CD4-positive, alpha-beta memory T cell (primary cell): ENCODE measurements at regions not wholly inside any gene's neighbourhood (a gene's known extent, or its start where the extent isn't known, plus 50 kb on each side); places are given as distances from the start of the nearest gene placed in this dataset.

Source experiments
- CTCF ChIA-PET: fragments of 350-600 bp; sonication (Branson Sonifier 250); formaldehyde crosslinking; loops from one replicate; lab custom pipeline; 2021; ENCODE audit warnings: inconsistent platforms; ENCODE audit not compliant: partially characterized antibody; lab: Charles Lee
- POLR2A ChIA-PET: fragments of 350-600 bp; sonication (Branson Sonifier 250); formaldehyde crosslinking; loops from one replicate; lab custom pipeline; 2021; ENCODE audit not compliant: partially characterized antibody; lab: Charles Lee
- DNase-seq, 5 donors: peaks; one replicate each; pipeline versions ENCODE4 v3.0.0 to v3.0.0-alpha.2; 2020 to 2022; ENCODE audit warnings: mixed read lengths in 1 of 5
- H3K27ac ChIP-seq: one replicate; pipeline ENCODE4 v1.7.0; 2013; ENCODE audit warnings: low read depth, low read length
- H3K27me3 ChIP-seq: 2 replicates; pipeline ENCODE4 v1.7.0; 2013; ENCODE audit warnings: mild to moderate bottlenecking, low read length, moderate library complexity; ENCODE audit not compliant: insufficient read depth
- H3K36me3 ChIP-seq: 2 replicates; pipeline ENCODE4 v1.7.0; 2013; ENCODE audit warnings: mild to moderate bottlenecking, low read length, moderate library complexity; ENCODE audit not compliant: insufficient read depth
- H3K4me1 ChIP-seq: 2 replicates; pipeline ENCODE4 v1.7.0; 2013; ENCODE audit warnings: mild to moderate bottlenecking, low read length, moderate library complexity; ENCODE audit not compliant: insufficient read depth
- H3K4me3 ChIP-seq, 2 donors: one replicate each; pipeline ENCODE4 v1.7.0; 2013; ENCODE audit warnings: low read length in 2 of 2, mild to moderate bottlenecking in 1 of 2
- H3K9me3 ChIP-seq, 2 donors: one replicate each; pipeline ENCODE4 v1.7.0; 2013; ENCODE audit warnings: low read length in 2 of 2, control low read depth in 1 of 2; ENCODE audit not compliant: control insufficient read depth in 1 of 2
- H3K27ac Mint-ChIP-seq, 7 donors: one replicate each; pipeline ENCODE4 v1.8.0; 2020 to 2021; ENCODE audit warnings: mixed read lengths in 7 of 7, mild to moderate bottlenecking in 6 of 7, inconsistent platforms in 3 of 7, moderate library complexity in 3 of 7
- H3K27me3 Mint-ChIP-seq, 2 donors: one replicate each; pipeline ENCODE4 v1.8.0; 2020 to 2021; ENCODE audit warnings: mixed read lengths in 2 of 2
- H3K36me3 Mint-ChIP-seq, 2 donors: one replicate each; pipeline ENCODE4 v1.8.0; 2020 to 2021; ENCODE audit warnings: mixed read lengths in 2 of 2, inconsistent platforms in 1 of 2, mild to moderate bottlenecking in 1 of 2
- H3K4me1 Mint-ChIP-seq, 4 donors: one replicate each; pipeline ENCODE4 v1.8.0; 2020 to 2021; ENCODE audit warnings: mixed read lengths in 4 of 4, mild to moderate bottlenecking in 1 of 4
- H3K4me3 Mint-ChIP-seq, 8 donors: one replicate each; pipeline ENCODE4 v1.8.0; 2020 to 2021; ENCODE audit warnings: mixed read lengths in 8 of 8, mild to moderate bottlenecking in 7 of 8, moderate library complexity in 6 of 8, inconsistent platforms in 3 of 8
- H3K9me3 Mint-ChIP-seq, 8 donors: one replicate each; pipeline ENCODE4 v1.8.0; 2020 to 2021; ENCODE audit warnings: mixed read lengths in 8 of 8, mild to moderate bottlenecking in 5 of 8, inconsistent platforms in 3 of 8, moderate library complexity in 1 of 8
- intact Hi-C: fragments of 100-400 bp; cut with micrococcal nuclease; formaldehyde crosslinking; loops from one replicate; pipeline ENCODE4 v1.15.1; 2023

- CTCF ChIA-PET: interaction anchor here (1.2 kb wide), 1 partner anchor 23 kb away, joined by 3 read pairs; no protein-coding TSS in a partner anchor
- H3K4me3 Mint-ChIP-seq: no peak overlapping the region
- Histone ChIP-seq H3K36me3 (no peaks in the 10 kb centered on the region), H3K27ac (no peak overlapping the region), H3K4me1 (no peaks in the 10 kb centered on the region), H3K27me3 (no peaks in the 10 kb centered on the region), H3K9me3 (no peaks in the 10 kb centered on the region), H3K4me3 (no peak overlapping the region)
- DNase-seq: no peak
- peaks cover 13% of the 10 kb centered on the region in 2 donors for H3K27me3 Mint-ChIP-seq
- POLR2A ChIA-PET: no interaction called here
- H3K9me3 Mint-ChIP-seq: no peaks in the 10 kb centered on the region
- no peaks in the 10 kb centered on the region for H3K36me3 Mint-ChIP-seq
- no peak overlapping the region for H3K27ac Mint-ChIP-seq
- H3K4me1 Mint-ChIP-seq: no peaks in the 10 kb centered on the region
- intact Hi-C loops: loop anchor here (10.0 kb wide), 1 partner anchor 587 kb away; no protein-coding TSS in a partner anchor
Observed at GRCh38 chr2:177141866-177142265, 70.7 kb upstream of the HNRNPA3 start.

- Mint-ChIP-seq H3K27ac (no peak overlapping the region), H3K36me3 (no peaks in the 10 kb centered on the region), H3K9me3 (no peaks in the 10 kb centered on the region), H3K27me3 (peaks cover 10 to 15% of the 10 kb centered on the region in 2 donors), H3K4me3 (no peak overlapping the region), H3K4me1 (peaks cover 4 to 7% (median 7%) of the 10 kb centered on the region in 4 donors)
- peaks cover 10% of the 10 kb centered on the region for H3K4me1 ChIP-seq
- no peaks in the 10 kb centered on the region for H3K9me3 ChIP-seq
- POLR2A ChIA-PET: no interaction called here
- H3K27ac ChIP-seq: no peak overlapping the region
- DNase-seq: no peak
- CTCF ChIA-PET: interaction anchor here (0.9 to 1.2 kb wide), 2 partner anchors 9 to 22 kb away, joined by 3 read pairs; no protein-coding TSS in a partner anchor
- no peaks in the 10 kb centered on the region for H3K36me3 ChIP-seq
- peaks cover 7% of the 10 kb centered on the region for H3K27me3 ChIP-seq
- intact Hi-C loops: loop anchor here (10.0 kb wide), 1 partner anchor 589 kb away; no protein-coding TSS in a partner anchor
- no peak overlapping the region for H3K4me3 ChIP-seq
Observed at GRCh38 chr2:177143444-177143843, 69.2 kb upstream of the HNRNPA3 start.

- Histone ChIP-seq H3K27ac (no peak overlapping the region), H3K9me3 (no peaks in the 10 kb centered on the region), H3K4me3 (no peak overlapping the region), H3K4me1 (peaks cover 11% of the 10 kb centered on the region), H3K27me3 (peaks cover 15% of the 10 kb centered on the region), H3K36me3 (no peaks in the 10 kb centered on the region)
- POLR2A ChIA-PET: interaction anchor here (1.8 to 2.5 kb wide), 3 partner anchors 19 to 245 kb away, joined by 9 to 19 read pairs (median 11); partner anchors contain the start of genes AGPS and NFE2L2
- peaks cover 0 to 2% (median 0%) of the 10 kb centered on the region in 8 donors for H3K9me3 Mint-ChIP-seq
- peak in 4 of 5 donors; percentile 44 to 56 (median 47) for DNase-seq
- H3K4me1 Mint-ChIP-seq: peaks cover 6 to 12% (median 11%) of the 10 kb centered on the region in 4 donors
- H3K27me3 Mint-ChIP-seq: peaks cover 16 to 21% of the 10 kb centered on the region in 2 donors
- intact Hi-C loops: loop anchor here (1.0 to 10.0 kb wide), 8 partner anchors 118 to 1455 kb away; partner anchors contain the start of gene LNPK
- CTCF ChIA-PET: interaction anchor here (1.2 to 4.5 kb wide), 16 partner anchors 9 to 1459 kb away, joined by 3 to 51 read pairs (median 8); partner anchors contain the start of genes AGPS and HOXD8
- H3K27ac Mint-ChIP-seq: no peak overlapping the region
- no peaks in the 10 kb centered on the region for H3K36me3 Mint-ChIP-seq
- peak overlapping the region in 3 of 8 donors; percentile 13 to 39 (median 19) for H3K4me3 Mint-ChIP-seq
Observed at GRCh38 chr2:177147093-177147694, 65.4 kb upstream of the HNRNPA3 start.

- H3K9me3 ChIP-seq: no peaks in the 10 kb centered on the region
- H3K4me1 ChIP-seq: peaks cover 11% of the 10 kb centered on the region
- H3K27me3 ChIP-seq: peaks cover 15% of the 10 kb centered on the region
- ChIA-PET POLR2A (interaction anchor here (1.8 to 2.5 kb wide), 3 partner anchors 18 to 244 kb away, joined by 9 to 19 read pairs (median 11); partner anchors contain the start of genes AGPS and NFE2L2), CTCF (interaction anchor here (0.7 to 4.5 kb wide), 48 partner anchors 9 to 1929 kb away, joined by 3 to 51 read pairs (median 4); partner anchors contain the start of genes AGPS, HOXD8 and NFE2L2)
- no peak overlapping the region for H3K27ac ChIP-seq
- no peak for DNase-seq
- H3K36me3 Mint-ChIP-seq: no peaks in the 10 kb centered on the region
- peaks cover 14 to 19% of the 10 kb centered on the region in 2 donors for H3K27me3 Mint-ChIP-seq
- intact Hi-C loops: loop anchor here (1.0 to 10.0 kb wide), 10 partner anchors 119 to 1456 kb away; partner anchors contain the start of gene LNPK
- peaks cover 0 to 2% (median 0%) of the 10 kb centered on the region in 8 donors for H3K9me3 Mint-ChIP-seq
- H3K27ac Mint-ChIP-seq: peak overlapping the region in 1 of 7 donors; percentile 72
- H3K4me3 Mint-ChIP-seq: peak overlapping the region; percentile 85 to 94 (median 90)
- no peaks in the 10 kb centered on the region for H3K36me3 ChIP-seq
- peaks cover 6 to 12% (median 11%) of the 10 kb centered on the region in 4 donors for H3K4me1 Mint-ChIP-seq
- H3K4me3 ChIP-seq: peak overlapping the region; percentile 53 to 73
Observed at GRCh38 chr2:177147834-177148445, 64.7 kb upstream of the HNRNPA3 start.

GRCh38 chr2:177148477-177149154 lies 64.0 kb upstream of the HNRNPA3 start:
- Histone ChIP-seq H3K9me3 (no peaks in the 10 kb centered on the region), H3K4me1 (peaks cover 11% of the 10 kb centered on the region), H3K27me3 (peaks cover 15% of the 10 kb centered on the region), H3K27ac (peak overlapping the region; percentile 19), H3K36me3 (no peaks in the 10 kb centered on the region), H3K4me3 (peak overlapping the region; percentile 53 to 73)
- intact Hi-C loops: loop anchor here (1.0 to 10.0 kb wide), 9 partner anchors 13 to 1456 kb away; partner anchors contain the start of gene LNPK
- Mint-ChIP-seq H3K36me3 (no peaks in the 10 kb centered on the region), H3K27me3 (peaks cover 14 to 19% of the 10 kb centered on the region in 2 donors), H3K4me3 (peak overlapping the region; percentile 85 to 94 (median 90)), H3K9me3 (peaks cover 0 to 2% (median 0%) of the 10 kb centered on the region in 8 donors), H3K27ac (peak overlapping the region in 6 of 7 donors; percentile 31 to 83 (median 58)), H3K4me1 (peaks cover 6 to 12% (median 12%) of the 10 kb centered on the region in 4 donors)
- CTCF ChIA-PET: interaction anchor here (0.7 to 4.5 kb wide), 60 partner anchors 9 to 1929 kb away, joined by 3 to 51 read pairs (median 4); partner anchors contain the start of genes AGPS, HOXD8 and NFE2L2
- POLR2A ChIA-PET: interaction anchor here (0.7 to 2.5 kb wide), 5 partner anchors 17 to 1022 kb away, joined by 3 to 19 read pairs (median 9); partner anchors contain the start of genes AGPS and NFE2L2
- peak; percentile 66 to 76 (median 71) for DNase-seq

GRCh38 chr2:177149155-177149503 lies 63.5 kb upstream of the HNRNPA3 start:
- no peaks in the 10 kb centered on the region for H3K9me3 ChIP-seq
- peak overlapping the region; percentile 85 to 94 (median 90) for H3K4me3 Mint-ChIP-seq
- H3K36me3 Mint-ChIP-seq: no peaks in the 10 kb centered on the region
- intact Hi-C loops: loop anchor here (1.0 to 10.0 kb wide), 8 partner anchors 12 to 1457 kb away; partner anchors contain the start of gene LNPK
- peaks cover 10 to 15% (median 12%) of the 10 kb centered on the region in 4 donors for H3K4me1 Mint-ChIP-seq
- peaks cover 11% of the 10 kb centered on the region for H3K4me1 ChIP-seq
- peaks cover 0 to 2% (median 0%) of the 10 kb centered on the region in 8 donors for H3K9me3 Mint-ChIP-seq
- peaks cover 13 to 18% of the 10 kb centered on the region in 2 donors for H3K27me3 Mint-ChIP-seq
- H3K27ac Mint-ChIP-seq: peak overlapping the region in 2 of 7 donors; percentile 44 to 45
- H3K4me3 ChIP-seq: peak overlapping the region in 1 of 2 donors; percentile 73
- POLR2A ChIA-PET: interaction anchor here (0.7 to 2.5 kb wide), 5 partner anchors 17 to 1022 kb away, joined by 3 to 19 read pairs (median 9); partner anchors contain the start of genes AGPS and NFE2L2
- H3K36me3 ChIP-seq: no peaks in the 10 kb centered on the region
- CTCF ChIA-PET: interaction anchor here (0.7 to 4.5 kb wide), 44 partner anchors 8 to 1024 kb away, joined by 3 to 51 read pairs (median 4); partner anchors contain the start of genes HOXD8 and NFE2L2
- no peak overlapping the region for H3K27ac ChIP-seq
- no peak for DNase-seq
- H3K27me3 ChIP-seq: peaks cover 15% of the 10 kb centered on the region
